ENCODE measurements at regions not wholly inside any gene's neighbourhood (a gene's known extent, or its start where the extent isn't known, plus 50 kb on each side); places are given as distances from the start of the nearest gene placed in this dataset.

DNA sequence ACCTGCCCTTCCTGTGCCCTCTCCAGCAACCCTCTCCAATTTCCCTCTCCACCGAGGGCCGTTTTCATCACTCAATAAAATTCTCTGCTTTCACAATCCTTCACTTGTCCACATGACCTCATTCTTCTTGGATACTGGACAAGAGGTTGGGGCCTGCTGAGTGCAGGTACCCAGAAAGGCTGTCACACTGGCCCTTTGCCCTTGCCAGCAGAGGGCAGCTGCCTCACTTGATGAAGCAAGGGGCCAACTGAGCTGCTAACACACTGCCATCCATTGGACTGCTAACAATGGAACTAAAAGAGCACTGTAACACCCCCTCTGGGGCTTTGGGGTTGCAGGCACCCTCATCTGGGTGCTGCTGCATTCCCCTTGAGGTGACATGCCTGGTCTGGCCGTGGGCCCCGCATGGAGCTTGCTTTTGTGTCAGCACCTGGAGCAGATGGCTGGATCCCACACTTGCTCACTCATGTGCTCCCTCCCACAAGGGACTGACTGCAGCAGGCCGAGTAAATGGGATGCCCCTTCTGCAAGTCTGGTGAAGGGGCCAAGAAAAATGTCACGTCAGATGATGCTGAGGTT is 308.1 kb upstream of the ADCY2 start:
- TF ChIP-seq POLR2AphosphoS5 (IDR thresholded peaks at IDR 0.05; ENCODE audit: low read depth, low read length) (no peak), KDM5A (IDR thresholded peaks at IDR 0.05; ENCODE audit: low read length) (no peak), POLR2A (IDR thresholded peaks at IDR 0.05; ENCODE audit: control extremely low read depth in 1 of 2, low read depth in 2 of 2, low read length in 2 of 2) (no peak)

Measured in H1 (cell line).